ENCODE measurements at regions not wholly inside any gene's neighbourhood (a gene's known extent, or its start where the extent isn't known, plus 50 kb on each side); places are given as distances from the start of the nearest gene placed in this dataset.

DNA sequence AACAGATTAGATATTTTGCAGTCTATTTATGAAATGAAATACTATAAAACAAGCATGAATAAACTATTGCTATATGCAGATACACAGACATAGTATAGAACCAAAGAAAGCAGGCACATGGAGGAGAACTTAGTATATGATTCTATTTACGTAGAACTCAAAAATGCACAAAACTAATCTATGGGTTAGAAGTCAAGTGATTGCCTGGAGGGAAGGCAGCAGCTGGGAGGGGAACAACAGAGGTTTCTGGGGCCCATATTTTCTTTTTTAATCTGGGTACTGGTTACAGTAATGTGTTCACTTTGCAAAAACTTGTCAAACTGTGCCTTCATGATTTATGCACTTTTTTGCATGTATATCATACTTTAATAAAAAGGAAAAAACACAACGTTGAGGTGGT is 202.0 kb downstream of the BCAT1 start:
- intact Hi-C loops (cut with micrococcal nuclease) (no loop called here), in situ Hi-C loops (cut with MboI) (no loop called here)
- no TSS peak for BruUV-seq (replicated peaks)
- POLR2A ChIA-PET, result no interaction called here
- Histone ChIP-seq H3K9ac (ENCODE audit: insufficient read depth in 1 of 2, low read depth in 2 of 2, low read length in 2 of 2) (no peak overlapping the region), H3K4me1 (replicated peaks in 1 of 2; ENCODE audit: control insufficient read depth in 2 of 2, insufficient read depth in 2 of 2, low read length in 2 of 2) (peaks cover 8 to 17% of the 10 kb centered on the region in 2 experiments; a peak in 4 of 5 replicates), H4K20me1 (replicated peaks; ENCODE audit: control insufficient read depth, insufficient read depth, low read length) (no peaks in the 10 kb centered on the region), H3K4me3 (no peak overlapping the region), H3K4me2 (ENCODE audit: insufficient read depth, low read length) (no peak overlapping the region), H3K79me2 (ENCODE audit: control insufficient read depth, insufficient read depth, low read length) (no peaks in the 10 kb centered on the region), H3K36me3 (ENCODE audit: control insufficient read depth, insufficient read depth, low read length) (no peaks in the 10 kb centered on the region), H2AFZ (ENCODE audit: low read depth, low read length) (no peak overlapping the region), H3K27me3 (ENCODE audit: control insufficient read depth in 2 of 2, insufficient read depth in 2 of 2, low read length in 2 of 2) (no peaks in the 10 kb centered on the region), H3K27ac (ENCODE audit: extremely low read depth, low read depth, low read length) (no peak overlapping the region), H3K9me3 (replicated peaks; ENCODE audit: control insufficient read depth, insufficient read depth, low read depth, low read length) (no peaks in the 10 kb centered on the region), H3K9me1 (ENCODE audit: control insufficient read depth, insufficient read depth, low read length) (no peaks in the 10 kb centered on the region)
- ATAC-seq (no peak), DNase-seq (ENCODE audit: extremely low read depth in 1 of 4, low spot score in 3 of 4) (no peak), FAIRE-seq (no peak)
- TF ChIP-seq ZC3H4 (CRISPR knock-in tag; IDR thresholded peaks at IDR 0.05; ENCODE audit: borderline replicate concordance), result no peak
- CTCF ChIA-PET (ENCODE audit: low intra/inter-chr PET ratio), result no interaction called here
- 43% methylated on average over 2 of the region's 2 CpGs for WGBS (ENCODE audit: insufficient coverage, low coverage, missing lambda C conversion rate)

DNA sequence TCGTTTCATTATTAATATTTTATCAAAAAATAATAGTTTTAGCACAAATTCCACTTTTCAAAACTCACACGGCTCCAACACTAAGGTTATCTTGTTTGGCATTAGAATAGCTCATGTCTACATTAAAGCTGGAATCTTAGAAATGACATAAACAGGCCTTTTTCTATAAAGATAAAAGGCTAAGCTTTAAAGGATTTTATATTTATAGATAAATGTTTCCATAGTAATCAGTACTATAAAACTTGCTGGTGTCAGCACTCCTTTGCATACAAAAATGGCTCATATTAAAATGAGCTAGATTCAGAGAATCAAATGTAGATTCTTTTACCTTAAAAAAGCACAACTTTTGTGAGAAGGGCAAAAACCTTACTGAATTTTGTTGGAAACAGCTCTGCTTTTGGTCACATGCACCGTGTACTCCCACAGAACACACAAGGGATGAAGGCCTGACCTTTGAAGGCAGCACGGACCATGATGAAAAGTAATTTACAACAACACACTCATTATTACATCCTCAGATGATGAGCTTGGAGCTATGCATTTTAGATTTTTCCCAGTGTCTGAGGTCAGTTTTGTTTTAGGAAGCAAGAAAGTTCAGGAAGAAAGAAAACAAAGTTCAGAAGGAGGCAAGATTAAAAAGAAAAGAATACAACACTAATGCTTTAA is 202.8 kb downstream of the BCAT1 start:
- Histone ChIP-seq H3K4me2 (ENCODE audit: insufficient read depth, low read length) (no peak overlapping the region), H3K4me1 (replicated peaks in 1 of 2; ENCODE audit: control insufficient read depth in 2 of 2, insufficient read depth in 2 of 2, low read length in 2 of 2) (peaks cover 8 to 17% of the 10 kb centered on the region in 2 experiments; a peak in 4 of 5 replicates), H3K79me2 (ENCODE audit: control insufficient read depth, insufficient read depth, low read length) (no peaks in the 10 kb centered on the region), H2AFZ (ENCODE audit: low read depth, low read length) (no peak overlapping the region), H3K9me3 (replicated peaks; ENCODE audit: control insufficient read depth, insufficient read depth, low read depth, low read length) (no peaks in the 10 kb centered on the region), H3K27me3 (ENCODE audit: control insufficient read depth in 2 of 2, insufficient read depth in 2 of 2, low read length in 2 of 2) (no peaks in the 10 kb centered on the region), H4K20me1 (replicated peaks; ENCODE audit: control insufficient read depth, insufficient read depth, low read length) (no peaks in the 10 kb centered on the region), H3K36me3 (ENCODE audit: control insufficient read depth, insufficient read depth, low read length) (no peaks in the 10 kb centered on the region), H3K4me3 (no peak overlapping the region), H3K9ac (ENCODE audit: insufficient read depth in 1 of 2, low read depth in 2 of 2, low read length in 2 of 2) (no peak overlapping the region), H3K9me1 (ENCODE audit: control insufficient read depth, insufficient read depth, low read length) (no peaks in the 10 kb centered on the region), H3K27ac (ENCODE audit: extremely low read depth, low read depth, low read length) (no peak overlapping the region)
- CTCF ChIA-PET (ENCODE audit: low intra/inter-chr PET ratio), result no interaction called here
- POLR2A ChIA-PET, result interaction anchor here (0.5 kb wide), 1 partner anchor 9 kb away, joined by 3 read pairs; no protein-coding TSS in a partner anchor
- TF ChIP-seq, protein P1, sequence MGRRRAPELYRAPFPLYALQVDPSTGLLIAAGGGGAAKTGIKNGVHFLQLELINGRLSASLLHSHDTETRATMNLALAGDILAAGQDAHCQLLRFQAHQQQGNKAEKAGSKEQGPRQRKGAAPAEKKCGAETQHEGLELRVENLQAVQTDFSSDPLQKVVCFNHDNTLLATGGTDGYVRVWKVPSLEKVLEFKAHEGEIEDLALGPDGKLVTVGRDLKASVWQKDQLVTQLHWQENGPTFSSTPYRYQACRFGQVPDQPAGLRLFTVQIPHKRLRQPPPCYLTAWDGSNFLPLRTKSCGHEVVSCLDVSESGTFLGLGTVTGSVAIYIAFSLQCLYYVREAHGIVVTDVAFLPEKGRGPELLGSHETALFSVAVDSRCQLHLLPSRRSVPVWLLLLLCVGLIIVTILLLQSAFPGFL (CRISPR knock-in tag; IDR thresholded peaks at IDR 0.05), result no peak
- TF ChIP-seq ZNF316 (IDR thresholded peaks at IDR 0.05), result peak; percentile 22; the same call in 1 of the 2 replicates
- intact Hi-C loops (cut with micrococcal nuclease) (no loop called here), in situ Hi-C loops (cut with MboI) (no loop called here)
- no TSS peak for BruUV-seq (replicated peaks)
- 36% methylated on average over 4 of the region's 4 CpGs for WGBS (ENCODE audit: insufficient coverage, low coverage, missing lambda C conversion rate)
- FAIRE-seq (peak; percentile 71), DNase-seq (ENCODE audit: extremely low read depth in 1 of 4, low spot score in 3 of 4) (no peak), ATAC-seq (no peak)
